ENCODE measurements at regions not wholly inside any gene's neighbourhood (a gene's known extent, or its start where the extent isn't known, plus 50 kb on each side); places are given as distances from the start of the nearest gene placed in this dataset.

GRCh38 chr7:18444826-18445225 is 50.7 kb upstream of the HDAC9 start:
- TF ChIP-seq POLR2A (IDR thresholded peaks at IDR 0.05): no peak
- H3K27me3 ChIP-seq: no peaks in the 10 kb centered on the region
- no peak overlapping the region for H3K27ac ChIP-seq
- intact Hi-C loops (cut with DNase I; ENCODE audit: low total_unique reads) (no loop called here), in situ Hi-C loops (cut with MboI; ENCODE audit: low sequenced_read_pairs in 4 of 4) (no loop called here)
- H3K4me3 ChIP-seq: no peak overlapping the region
- H3K36me3 ChIP-seq: no peaks in the 10 kb centered on the region
- H3K9me3 ChIP-seq: no peaks in the 10 kb centered on the region
- ATAC-seq (no peak), DNase-seq (no peak)
- peaks cover 9 to 12% of the 10 kb centered on the region in 2 donors for H3K4me1 ChIP-seq

- TF ChIP-seq POLR2A (IDR thresholded peaks at IDR 0.05) (no peak), CTCF (IDR thresholded peaks at IDR 0.05 in 4 of 5, conservative IDR thresholded peaks at IDR 0.05 in 1 of 5) (no peak)
- H3K4me1 ChIP-seq: peaks cover 9 to 12% of the 10 kb centered on the region in 2 donors
- no peak for DNase-seq
- no peak for ATAC-seq
- no peaks in the 10 kb centered on the region for H3K27me3 ChIP-seq
- no peak overlapping the region for H3K27ac ChIP-seq
- H3K36me3 ChIP-seq: no peaks in the 10 kb centered on the region
- no peak overlapping the region for H3K4me3 ChIP-seq
- intact Hi-C loops (cut with DNase I; ENCODE audit: low total_unique reads) (no loop called here), in situ Hi-C loops (cut with MboI; ENCODE audit: low sequenced_read_pairs in 4 of 4) (no loop called here)
- no peaks in the 10 kb centered on the region for H3K9me3 ChIP-seq
These were observed 50.1 kb upstream of the HDAC9 start for GRCh38 chr7:18445483-18445882.

Small RNA genes lying in the stretch of these regions (microRNA-seq; reads per million reads assigned to microRNA genes)
- 0 reads per million in 2 donors for gene MIR1302-6 (ENCODE audit: borderline replicate concordance in 2 of 2)

Measured in gastrocnemius medialis (tissue), 4 donors.